ENCODE measurements at regions not wholly inside any gene's neighbourhood (a gene's known extent, or its start where the extent isn't known, plus 50 kb on each side); places are given as distances from the start of the nearest gene placed in this dataset.

DNA sequence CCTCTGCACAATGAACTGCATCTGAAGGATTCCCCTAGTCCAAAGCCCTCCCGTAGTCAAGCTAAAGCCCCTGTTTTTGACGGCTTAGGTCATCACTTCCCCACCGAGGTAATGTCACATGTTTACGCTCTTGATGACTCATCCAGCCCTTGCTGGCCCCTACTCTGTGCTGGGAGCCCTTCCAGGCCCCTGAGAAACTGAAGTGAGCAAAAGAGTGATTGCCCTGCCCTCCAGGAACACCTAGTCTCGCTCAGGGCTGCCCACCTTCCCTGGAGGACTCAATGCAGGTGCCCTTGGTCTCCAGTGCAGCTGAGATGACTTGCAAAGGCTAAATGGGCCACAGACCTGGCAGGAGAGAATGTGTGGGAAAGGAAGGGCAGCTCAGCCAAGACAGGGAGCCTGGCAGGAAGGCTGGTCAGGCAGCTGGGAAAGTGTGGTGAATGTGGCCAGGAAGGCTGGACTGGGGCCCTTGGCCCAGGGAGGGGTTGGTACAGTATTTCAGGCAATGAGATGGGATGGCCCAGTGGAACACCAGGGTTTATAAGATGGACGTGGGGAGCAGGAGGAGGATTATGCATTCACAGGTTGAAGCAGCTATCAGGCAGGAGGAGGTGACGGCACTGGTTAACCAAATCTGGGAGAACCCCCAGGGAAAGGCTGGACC, 345.6 kb downstream of the NPHP4 start:
- peak in 3 of 8 experiments; percentile 39 to 46 (median 42) for ATAC-seq (replicated peaks in 6 of 8)
- H3K4me1 ChIP-seq (replicated peaks in 1 of 2) = peaks cover 2 to 7% of the 10 kb centered on the region in 2 donors
- no peak overlapping the region for H3K4me3 ChIP-seq
- no peak overlapping the region for H3K27ac ChIP-seq
- in situ Hi-C loops (cut with MboI; ENCODE audit: low pct_unique_long_range_greater_than_20kb in 2 of 9, low sequenced_read_pairs in 9 of 9, unreplicated experiment in 9 of 9) = no loop called here
- WGBS, 10 experiments = 20 to 57% (median 53%) methylated on average over 1 to 7 of the region's 7 CpGs; no CpG with 5 or more reads in 6 of the 10 experiments

DNA sequence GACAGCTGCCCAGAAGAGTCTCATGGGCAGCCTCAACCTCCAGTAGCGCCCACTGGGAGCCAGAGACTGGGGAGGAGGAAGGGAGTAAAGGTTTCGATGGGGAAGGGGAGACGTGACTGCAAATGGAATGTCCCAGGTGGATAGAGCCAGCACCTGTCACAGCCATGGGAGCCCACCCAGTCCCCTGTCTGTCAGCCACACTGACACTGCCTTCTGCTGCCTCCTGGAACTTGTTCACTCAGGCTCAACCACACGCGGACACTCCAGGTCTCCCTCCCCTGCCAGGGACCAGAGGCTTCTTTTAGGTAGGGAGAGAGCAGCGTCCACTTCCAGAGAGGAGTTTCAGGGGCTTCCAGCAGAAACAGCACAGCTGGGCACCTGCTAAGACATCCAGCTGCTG, 346.3 kb downstream of the NPHP4 start:
- ATAC-seq (replicated peaks in 6 of 8) = no peak
- no peak overlapping the region for H3K4me3 ChIP-seq
- WGBS, 10 experiments = 0 to 84% (median 45%) methylated on average over 1 to 6 of the region's 6 CpGs; no CpG with 5 or more reads in 4 of the 10 experiments
- no peak overlapping the region for H3K27ac ChIP-seq
- H3K4me1 ChIP-seq (replicated peaks in 1 of 2) = peaks cover 2 to 7% of the 10 kb centered on the region in 2 donors
- in situ Hi-C loops (cut with MboI; ENCODE audit: low pct_unique_long_range_greater_than_20kb in 2 of 9, low sequenced_read_pairs in 9 of 9, unreplicated experiment in 9 of 9) = no loop called here

DNA sequence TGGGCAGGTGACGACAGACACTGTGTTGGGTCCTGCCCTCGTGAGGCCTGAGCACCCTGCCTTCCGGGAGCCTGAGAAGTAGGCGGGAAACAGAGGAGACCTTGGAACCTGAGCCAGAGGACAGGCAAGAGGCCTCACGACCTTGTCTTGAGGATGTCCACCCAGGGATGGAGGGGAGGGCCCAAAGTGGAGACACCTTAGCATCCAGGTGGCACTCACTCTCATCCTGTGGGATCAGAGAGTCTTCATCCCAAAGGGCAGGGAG, 347.2 kb downstream of the NPHP4 start:
- Histone ChIP-seq H3K4me1 (replicated peaks in 1 of 2) (peaks cover 0 to 5% of the 10 kb centered on the region in 2 donors), H3K4me3 (no peak overlapping the region), H3K27ac (no peak overlapping the region)
- ATAC-seq (replicated peaks in 6 of 8) = no peak
- 0 to 60% (median 53%) methylated on average over 1 to 4 of the region's 5 CpGs; no CpG with 5 or more reads in 5 of the 10 experiments for WGBS, 10 experiments
- in situ Hi-C loops (cut with MboI; ENCODE audit: low pct_unique_long_range_greater_than_20kb in 2 of 9, low sequenced_read_pairs in 9 of 9, unreplicated experiment in 9 of 9) = no loop called here

DNA sequence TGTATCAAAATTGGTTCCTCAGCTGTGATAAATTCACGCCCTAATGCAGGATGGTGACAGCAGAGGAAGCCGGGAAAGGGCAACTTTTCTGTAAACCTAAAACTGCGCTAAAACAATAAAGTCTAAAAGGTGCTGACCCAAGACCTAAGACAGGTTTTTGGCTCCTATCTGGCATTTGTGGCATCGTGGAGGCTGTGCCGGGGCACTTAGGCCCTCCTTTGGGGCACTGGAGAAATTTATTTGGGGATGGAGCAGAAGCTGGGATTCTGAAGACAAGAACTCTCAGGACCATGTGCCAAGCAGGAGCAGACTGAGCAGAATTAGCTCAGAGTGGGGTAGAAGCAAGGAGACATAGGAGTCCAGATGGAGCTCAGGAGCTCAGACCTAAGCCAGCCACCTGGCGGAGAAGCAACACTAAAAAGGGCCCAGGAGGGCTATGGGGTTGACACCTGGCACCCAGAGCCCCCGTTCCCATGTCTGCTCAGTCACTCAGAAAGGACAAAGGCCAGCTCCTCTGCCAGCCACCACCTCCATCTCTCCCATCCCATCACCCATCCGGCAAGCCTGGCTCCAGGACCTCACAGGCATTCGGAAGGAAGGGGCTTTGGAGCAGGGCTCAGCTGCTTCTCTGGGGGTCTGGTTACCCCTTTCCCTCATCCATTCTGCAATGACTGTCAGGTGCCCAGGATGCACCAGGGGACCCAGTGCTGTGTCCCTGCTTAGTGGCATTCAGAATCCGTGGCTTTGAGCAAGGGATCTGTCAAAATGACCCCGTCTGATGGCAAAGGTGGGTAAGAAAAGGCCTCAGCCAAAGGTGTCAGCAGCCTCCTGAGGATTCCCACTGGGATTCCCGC, 347.7 kb downstream of the NPHP4 start:
- no peaks in the 10 kb centered on the region for H3K4me1 ChIP-seq (replicated peaks in 1 of 2)
- no peak overlapping the region for H3K4me3 ChIP-seq
- no peak for ATAC-seq (replicated peaks in 6 of 8)
- WGBS, 10 experiments = 14 to 86% (median 40%) methylated on average over 1 to 9 of the region's 12 CpGs; no CpG with 5 or more reads in 1 of the 10 experiments
- in situ Hi-C loops (cut with MboI; ENCODE audit: low pct_unique_long_range_greater_than_20kb in 2 of 9, low sequenced_read_pairs in 9 of 9, unreplicated experiment in 9 of 9) = no loop called here
- H3K27ac ChIP-seq = no peak overlapping the region

DNA sequence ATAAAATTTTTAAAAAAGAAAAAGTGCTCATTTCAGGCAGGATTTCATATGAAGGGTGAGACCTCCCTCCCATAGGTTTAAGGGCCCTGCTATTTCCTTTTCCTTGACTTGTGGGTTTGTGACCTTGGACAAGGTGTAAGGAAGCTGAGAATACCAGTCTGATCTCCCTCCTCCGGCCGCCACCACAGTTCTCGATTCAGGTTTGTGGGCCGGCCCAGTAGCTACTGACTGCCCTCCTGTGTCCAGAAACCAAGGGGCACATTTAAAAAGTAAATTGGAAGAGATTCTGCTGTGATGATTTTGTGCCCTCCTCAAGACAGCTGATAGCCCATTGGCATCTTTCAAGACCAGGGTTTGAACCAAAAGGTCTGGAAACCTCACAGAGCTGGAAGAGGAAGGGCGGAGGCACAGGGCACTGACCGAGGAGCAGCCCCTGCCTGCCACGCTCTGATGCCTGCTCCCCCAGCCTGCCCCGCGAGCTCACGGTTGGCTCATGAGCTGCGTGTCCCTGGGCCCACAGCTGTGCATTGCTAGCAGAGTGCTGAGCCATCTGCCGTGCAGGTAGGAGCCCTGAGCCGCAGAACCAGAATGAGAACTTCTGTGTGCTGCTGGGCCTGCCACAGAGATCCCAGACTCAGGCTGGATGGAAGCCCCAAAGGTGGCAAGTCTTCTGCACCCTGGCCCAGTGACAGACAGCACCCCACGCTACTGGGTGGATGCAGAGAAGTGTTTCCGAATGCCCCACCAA, 348.7 kb downstream of the NPHP4 start:
- Histone ChIP-seq H3K4me1 (replicated peaks in 1 of 2) (no peaks in the 10 kb centered on the region), H3K27ac (no peak overlapping the region), H3K4me3 (no peak overlapping the region)
- ATAC-seq (replicated peaks in 6 of 8) = no peak
- 10 to 90% (median 69%) methylated on average over 2 to 14 of the region's 15 CpGs; no CpG with 5 or more reads in 4 of the 10 experiments for WGBS, 10 experiments
- in situ Hi-C loops (cut with MboI; ENCODE audit: low pct_unique_long_range_greater_than_20kb in 2 of 9, low sequenced_read_pairs in 9 of 9, unreplicated experiment in 9 of 9) = no loop called here

DNA sequence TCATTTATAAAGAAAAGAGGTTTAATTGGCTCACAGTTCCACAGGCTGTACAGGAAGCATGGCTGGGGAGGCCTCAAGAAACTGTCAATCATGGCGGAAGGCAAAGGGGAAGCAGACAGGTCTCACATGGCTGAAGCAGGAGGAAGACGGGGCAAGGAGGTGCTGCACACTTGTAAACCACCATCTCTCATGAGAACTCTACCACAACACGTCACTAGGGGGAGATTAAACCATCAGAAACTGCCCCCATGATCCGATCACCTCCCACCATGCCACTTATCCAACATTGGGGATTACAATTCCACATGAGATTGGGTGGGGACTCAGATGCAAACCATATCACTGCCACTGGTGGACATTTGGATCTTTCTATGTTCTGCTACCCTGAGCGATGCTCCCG, 351.4 kb downstream of the NPHP4 start:
- WGBS, 10 experiments = 50 to 79% (median 66%) methylated on average over 2 to 6 of the region's 6 CpGs; no CpG with 5 or more reads in 4 of the 10 experiments
- in situ Hi-C loops (cut with MboI; ENCODE audit: low pct_unique_long_range_greater_than_20kb in 2 of 9, low sequenced_read_pairs in 9 of 9, unreplicated experiment in 9 of 9) = no loop called here
- no peak overlapping the region for H3K27ac ChIP-seq
- H3K4me3 ChIP-seq = no peak overlapping the region
- no peaks in the 10 kb centered on the region for H3K4me1 ChIP-seq (replicated peaks in 1 of 2)
- no peak for ATAC-seq (replicated peaks in 6 of 8)

DNA sequence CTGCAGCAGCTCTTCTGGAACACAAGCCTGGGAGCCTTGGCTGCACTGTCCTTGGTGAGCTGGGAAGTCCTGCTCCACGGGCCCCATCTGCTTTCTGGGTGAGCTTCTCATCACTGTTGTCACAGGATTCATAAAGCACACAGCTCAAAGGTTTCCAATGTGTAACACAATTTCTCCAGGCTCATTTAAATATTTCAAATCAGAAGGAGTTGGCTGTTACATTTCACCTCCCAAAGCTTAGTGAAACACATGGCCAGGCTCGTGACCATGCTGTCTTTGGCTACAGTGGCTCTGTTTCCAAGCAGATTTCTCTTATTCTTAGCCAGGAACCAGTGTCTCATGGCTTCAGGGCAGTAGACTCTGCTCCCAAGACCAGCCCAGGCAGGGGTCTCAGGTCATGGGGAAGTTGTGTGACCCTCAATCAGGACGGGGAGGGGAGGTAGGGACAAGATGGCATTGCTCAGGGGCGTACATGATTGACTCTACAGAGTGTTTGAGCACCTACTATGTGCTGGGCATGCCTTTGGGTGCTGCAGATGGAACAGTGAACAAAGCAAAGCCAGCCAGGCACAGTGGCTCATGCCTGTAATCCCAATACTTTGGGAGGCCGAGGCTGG, 353.0 kb downstream of the NPHP4 start:
- in situ Hi-C loops (cut with MboI; ENCODE audit: low pct_unique_long_range_greater_than_20kb in 2 of 9, low sequenced_read_pairs in 9 of 9, unreplicated experiment in 9 of 9) = no loop called here
- no peak overlapping the region for H3K27ac ChIP-seq
- WGBS, 10 experiments = 0 to 50% (median 9%) methylated on average over 1 to 5 of the region's 5 CpGs; no CpG with 5 or more reads in 2 of the 10 experiments

DNA sequence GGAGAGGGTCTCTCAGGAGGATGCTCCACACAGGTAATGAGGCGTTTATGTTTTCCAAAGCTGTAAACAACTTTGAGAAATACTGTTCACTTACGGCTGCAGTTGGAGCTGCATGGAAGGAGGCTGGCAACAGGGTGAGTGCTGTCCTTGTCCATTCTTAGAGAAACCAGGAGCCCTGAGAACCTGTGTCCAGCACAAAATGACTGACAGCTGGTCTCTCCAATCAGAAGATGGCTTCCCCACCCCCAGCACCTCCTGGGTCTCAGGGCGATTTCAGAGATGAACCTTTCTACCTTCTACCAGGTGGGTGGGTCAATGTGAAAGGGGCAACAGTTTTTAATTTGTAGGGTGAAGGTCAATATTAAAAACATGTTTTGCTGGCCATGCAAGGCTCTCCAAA, 353.6 kb downstream of the NPHP4 start:
- no peak for ATAC-seq (replicated peaks in 6 of 8)
- Histone ChIP-seq H3K4me1 (replicated peaks in 1 of 2) (no peaks in the 10 kb centered on the region), H3K4me3 (no peak overlapping the region), H3K27ac (no peak overlapping the region)
- 0 to 75% (median 0%) methylated on average over 1 to 3 of the region's 3 CpGs; no CpG with 5 or more reads in 3 of the 10 experiments for WGBS, 10 experiments
- in situ Hi-C loops (cut with MboI; ENCODE audit: low pct_unique_long_range_greater_than_20kb in 2 of 9, low sequenced_read_pairs in 9 of 9, unreplicated experiment in 9 of 9) = no loop called here

More for the DNA sequence above, 353.0 kb downstream of the NPHP4 start:
- Histone ChIP-seq H3K4me3 (no peak overlapping the region), H3K4me1 (replicated peaks in 1 of 2) (no peaks in the 10 kb centered on the region)
- peak in 1 of 8 experiments; percentile 27 for ATAC-seq (replicated peaks in 6 of 8)

DNA sequence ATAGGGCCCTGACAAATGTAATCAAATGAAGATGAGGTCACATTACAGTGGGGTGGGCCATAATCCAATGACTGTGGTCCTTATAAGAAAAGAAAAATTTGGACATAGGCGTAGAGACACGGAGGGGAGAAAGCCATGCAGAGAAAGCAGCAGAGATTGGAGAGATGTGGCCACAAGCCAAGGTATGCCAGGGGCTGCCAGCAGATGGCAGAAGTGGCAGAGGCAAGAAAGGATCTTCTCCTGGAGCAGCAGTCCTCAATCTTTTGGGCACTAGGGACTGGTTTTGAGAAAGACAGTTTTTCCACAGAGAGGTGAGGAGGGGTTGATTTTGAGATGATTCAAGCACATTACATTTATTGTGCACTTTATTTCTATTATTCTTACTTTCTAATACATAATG, 355.1 kb downstream of the NPHP4 start:
- WGBS, 10 experiments = 10 to 100% (median 59%) methylated on average over 1 to 2 of the region's 2 CpGs; no CpG with 5 or more reads in 1 of the 10 experiments
- in situ Hi-C loops (cut with MboI; ENCODE audit: low pct_unique_long_range_greater_than_20kb in 2 of 9, low sequenced_read_pairs in 9 of 9, unreplicated experiment in 9 of 9) = no loop called here
- H3K4me3 ChIP-seq = no peak overlapping the region
- no peak overlapping the region for H3K27ac ChIP-seq
- no peaks in the 10 kb centered on the region for H3K4me1 ChIP-seq (replicated peaks in 1 of 2)
- ATAC-seq (replicated peaks in 6 of 8) = peak in 1 of 8 experiments; percentile 34

DNA sequence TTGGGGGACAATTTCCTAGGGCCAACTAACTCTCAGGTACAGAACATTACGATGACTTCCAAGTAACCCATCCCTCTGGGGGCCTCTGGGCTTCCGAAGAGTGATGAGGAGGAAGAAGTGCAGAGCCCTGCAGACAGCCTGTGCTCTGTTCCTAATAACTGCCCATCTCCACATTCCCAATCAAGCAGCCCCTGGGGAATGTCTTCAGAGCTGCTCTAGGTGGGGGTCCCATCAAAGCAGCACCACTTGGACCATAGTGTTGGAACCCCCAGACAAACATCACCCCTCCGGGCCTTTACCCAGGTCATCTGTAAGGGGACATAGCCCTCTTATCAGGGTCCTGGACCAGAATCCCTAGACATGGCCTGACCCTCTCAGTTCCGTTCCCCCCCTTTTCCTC, 357.3 kb downstream of the NPHP4 start:
- no peak for ATAC-seq (replicated peaks in 6 of 8)
- WGBS, 10 experiments = 59 to 77% (median 65%) methylated on average over 3 to 4 of the region's 4 CpGs; no CpG with 5 or more reads in 7 of the 10 experiments
- no peak overlapping the region for H3K4me3 ChIP-seq
- H3K27ac ChIP-seq = no peak overlapping the region
- no peaks in the 10 kb centered on the region for H3K4me1 ChIP-seq (replicated peaks in 1 of 2)
- in situ Hi-C loops (cut with MboI; ENCODE audit: low pct_unique_long_range_greater_than_20kb in 2 of 9, low sequenced_read_pairs in 9 of 9, unreplicated experiment in 9 of 9) = no loop called here

DNA sequence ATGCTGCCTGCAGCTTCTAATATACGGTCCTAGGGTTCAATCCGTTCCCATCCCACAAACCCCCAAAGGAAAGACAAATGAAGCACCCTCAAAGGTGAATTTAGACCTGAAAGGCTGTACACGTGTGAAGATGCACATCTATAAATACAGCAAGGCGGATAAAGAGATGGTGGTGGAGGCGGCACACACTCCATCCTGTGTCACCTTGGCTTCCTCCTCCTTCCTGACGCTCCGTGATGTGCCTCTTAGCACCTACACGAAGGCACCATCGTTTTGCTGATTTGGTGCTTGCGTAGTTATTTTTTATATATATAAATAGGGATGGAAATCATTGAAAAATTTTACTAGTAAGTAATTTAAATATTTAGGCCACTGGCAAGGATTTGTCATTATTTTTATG, 359.4 kb downstream of the NPHP4 start:
- WGBS, 10 experiments = 44 to 76% (median 67%) methylated on average over 4 to 8 of the region's 10 CpGs; no CpG with 5 or more reads in 2 of the 10 experiments
- Histone ChIP-seq H3K4me1 (replicated peaks in 1 of 2) (no peaks in the 10 kb centered on the region), H3K4me3 (no peak overlapping the region), H3K27ac (no peak overlapping the region)
- in situ Hi-C loops (cut with MboI; ENCODE audit: low pct_unique_long_range_greater_than_20kb in 2 of 9, low sequenced_read_pairs in 9 of 9, unreplicated experiment in 9 of 9) = no loop called here
- ATAC-seq (replicated peaks in 6 of 8) = no peak

DNA sequence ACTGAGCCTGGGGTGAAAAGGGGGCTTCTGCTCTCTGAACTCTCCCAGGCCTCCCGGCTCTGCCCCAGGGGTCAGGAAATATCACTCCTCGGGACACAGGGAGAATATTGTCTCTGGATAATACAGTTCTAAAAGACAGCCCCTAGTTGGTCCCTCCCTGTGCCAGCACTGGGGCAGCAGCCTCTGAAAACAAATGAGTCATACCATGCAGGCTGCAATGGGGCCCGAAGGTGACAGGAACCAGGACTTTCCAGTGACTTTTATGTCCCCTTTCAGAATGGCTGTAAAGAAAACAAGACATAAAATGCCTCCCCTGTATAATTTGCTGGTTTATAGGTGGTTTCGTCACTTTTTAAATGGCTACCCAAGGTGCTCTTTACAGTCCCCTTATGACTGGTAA, 360.0 kb downstream of the NPHP4 start:
- peak in 4 of 8 experiments; percentile 38 to 64 (median 55) for ATAC-seq (replicated peaks in 6 of 8)
- 10 to 80% (median 39%) methylated on average over 2 to 4 of the region's 4 CpGs; no CpG with 5 or more reads in 3 of the 10 experiments for WGBS, 10 experiments
- Histone ChIP-seq H3K4me3 (no peak overlapping the region), H3K27ac (no peak overlapping the region), H3K4me1 (replicated peaks in 1 of 2) (no peaks in the 10 kb centered on the region)
- in situ Hi-C loops (cut with MboI; ENCODE audit: low pct_unique_long_range_greater_than_20kb in 2 of 9, low sequenced_read_pairs in 9 of 9, unreplicated experiment in 9 of 9) = no loop called here

DNA sequence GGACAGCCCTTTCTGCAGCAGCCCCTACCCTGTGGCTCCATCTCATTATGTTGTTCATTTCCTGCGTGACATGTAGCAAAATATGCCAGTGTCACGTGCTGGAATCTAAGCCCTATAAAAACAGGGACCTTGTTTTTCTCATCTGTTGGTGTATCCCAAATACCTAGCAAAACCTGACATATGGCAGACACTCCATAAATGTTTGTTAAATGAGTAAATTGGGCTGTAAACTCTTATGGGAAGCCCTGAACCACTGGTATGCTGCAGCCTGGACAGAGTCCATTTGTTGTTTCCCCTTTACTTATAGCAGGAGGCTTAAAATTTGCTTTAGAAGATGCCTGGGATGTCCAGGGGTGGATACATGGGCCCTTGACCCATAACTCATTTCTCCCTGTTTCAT, 363.8 kb downstream of the NPHP4 start:
- no peaks in the 10 kb centered on the region for H3K4me1 ChIP-seq (replicated peaks in 1 of 2)
- in situ Hi-C loops (cut with MboI; ENCODE audit: low pct_unique_long_range_greater_than_20kb in 2 of 9, low sequenced_read_pairs in 9 of 9, unreplicated experiment in 9 of 9) = no loop called here
- no peak for ATAC-seq (replicated peaks in 6 of 8)
- H3K27ac ChIP-seq = no peak overlapping the region
- 32 to 79% (median 52%) methylated on average over 1 to 2 of the region's 2 CpGs; no CpG with 5 or more reads in 6 of the 10 experiments for WGBS, 10 experiments
- no peak overlapping the region for H3K4me3 ChIP-seq
